ENCODE measurements at regions not wholly inside any gene's neighbourhood (a gene's known extent, or its start where the extent isn't known, plus 50 kb on each side); places are given as distances from the start of the nearest gene placed in this dataset.

- TF ChIP-seq, protein P1, sequence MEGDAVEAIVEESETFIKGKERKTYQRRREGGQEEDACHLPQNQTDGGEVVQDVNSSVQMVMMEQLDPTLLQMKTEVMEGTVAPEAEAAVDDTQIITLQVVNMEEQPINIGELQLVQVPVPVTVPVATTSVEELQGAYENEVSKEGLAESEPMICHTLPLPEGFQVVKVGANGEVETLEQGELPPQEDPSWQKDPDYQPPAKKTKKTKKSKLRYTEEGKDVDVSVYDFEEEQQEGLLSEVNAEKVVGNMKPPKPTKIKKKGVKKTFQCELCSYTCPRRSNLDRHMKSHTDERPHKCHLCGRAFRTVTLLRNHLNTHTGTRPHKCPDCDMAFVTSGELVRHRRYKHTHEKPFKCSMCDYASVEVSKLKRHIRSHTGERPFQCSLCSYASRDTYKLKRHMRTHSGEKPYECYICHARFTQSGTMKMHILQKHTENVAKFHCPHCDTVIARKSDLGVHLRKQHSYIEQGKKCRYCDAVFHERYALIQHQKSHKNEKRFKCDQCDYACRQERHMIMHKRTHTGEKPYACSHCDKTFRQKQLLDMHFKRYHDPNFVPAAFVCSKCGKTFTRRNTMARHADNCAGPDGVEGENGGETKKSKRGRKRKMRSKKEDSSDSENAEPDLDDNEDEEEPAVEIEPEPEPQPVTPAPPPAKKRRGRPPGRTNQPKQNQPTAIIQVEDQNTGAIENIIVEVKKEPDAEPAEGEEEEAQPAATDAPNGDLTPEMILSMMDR (IDR thresholded peaks at IDR 0.05; ENCODE audit: low read length, missing control alignments): no peak
- no peak overlapping the region for H3K4me3 ChIP-seq (replicated peaks; ENCODE audit: low read depth, low read length)
- no peak for DNase-seq (ENCODE audit: low read depth)
Observed at GRCh38 chr14:54088271-54088670, 131.6 kb upstream of the BMP4 start.

DNA sequence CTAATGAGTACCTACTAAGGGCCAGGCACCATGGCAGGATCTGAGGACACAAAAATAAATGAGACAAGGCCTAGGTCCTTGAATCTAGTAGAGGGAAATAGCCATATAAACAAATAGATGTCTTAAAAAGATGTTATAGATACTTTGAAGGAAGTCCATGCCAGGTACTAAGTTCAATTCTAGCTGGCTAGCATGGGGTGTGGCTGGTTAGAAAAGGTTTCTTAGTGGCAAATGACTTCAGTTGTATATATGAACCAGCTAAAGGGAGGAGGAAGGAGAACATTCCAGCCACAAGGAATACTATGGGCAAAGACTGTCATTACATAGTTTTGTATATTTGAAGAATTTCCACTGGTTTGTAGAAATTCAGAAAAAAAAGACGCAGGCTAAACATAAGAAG, 133.6 kb upstream of the BMP4 start:
- DNase-seq (ENCODE audit: low read depth): no peak
- TF ChIP-seq, protein P1 (IDR thresholded peaks at IDR 0.05; ENCODE audit: low read length, missing control alignments): no peak

DNA sequence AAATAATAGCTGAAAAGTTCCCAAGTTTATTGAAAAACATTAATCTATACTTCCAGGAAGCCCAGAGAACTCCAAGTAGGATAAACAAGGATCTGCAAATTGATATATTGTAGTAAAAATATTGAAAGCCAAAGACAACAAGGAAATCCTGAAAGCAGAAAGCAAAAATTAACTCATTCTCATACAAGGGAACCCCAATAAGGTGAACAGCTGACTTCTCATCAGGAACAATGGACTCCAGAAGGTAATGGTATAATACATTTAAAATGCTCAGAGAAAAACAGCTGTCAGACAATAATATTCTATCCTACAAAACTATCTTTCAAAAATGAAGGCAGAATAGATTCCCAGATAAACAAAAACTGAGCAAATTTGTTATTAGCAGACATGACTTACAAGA, 138.1 kb upstream of the BMP4 start:
- no peak overlapping the region for H3K4me3 ChIP-seq (replicated peaks; ENCODE audit: low read depth, low read length)
- DNase-seq (ENCODE audit: low read depth): peak; percentile 6
- TF ChIP-seq, protein P1 (IDR thresholded peaks at IDR 0.05; ENCODE audit: low read length, missing control alignments): no peak

More for the DNA sequence above, 133.6 kb upstream of the BMP4 start:
- H3K4me3 ChIP-seq (replicated peaks; ENCODE audit: low read depth, low read length): no peak overlapping the region

DNA sequence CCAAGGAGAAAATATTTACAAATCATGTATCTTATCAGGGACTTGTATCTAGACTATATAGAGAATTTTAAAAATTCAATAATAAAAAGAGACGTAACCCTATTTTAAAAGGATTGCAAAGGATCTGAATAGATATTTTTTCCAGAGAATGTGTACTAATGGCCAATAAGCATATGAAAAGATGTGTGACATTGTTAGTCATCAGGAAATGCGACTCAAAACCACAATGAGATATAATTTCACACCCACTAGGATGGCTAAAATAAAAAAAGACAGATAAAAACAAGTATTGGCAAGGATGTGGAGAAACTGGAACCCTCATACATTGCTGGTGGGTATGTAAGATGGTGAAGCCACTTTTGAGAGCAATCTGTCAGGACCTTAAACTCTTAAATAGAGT, 141.9 kb upstream of the BMP4 start:
- H3K4me3 ChIP-seq (replicated peaks; ENCODE audit: low read depth, low read length): no peak overlapping the region
- DNase-seq (ENCODE audit: low read depth): peak; percentile 11
- TF ChIP-seq, protein P1 (IDR thresholded peaks at IDR 0.05; ENCODE audit: low read length, missing control alignments): no peak

GRCh38 chr14:54102051-54102456, 145.4 kb upstream of the BMP4 start:
- no peak overlapping the region for H3K4me3 ChIP-seq (replicated peaks; ENCODE audit: low read depth, low read length)
- TF ChIP-seq, protein P1 (IDR thresholded peaks at IDR 0.05; ENCODE audit: low read length, missing control alignments): no peak
- DNase-seq (ENCODE audit: low read depth): no peak

GRCh38 chr14:54102530-54102929, 145.9 kb upstream of the BMP4 start:
- TF ChIP-seq, protein P1 (IDR thresholded peaks at IDR 0.05; ENCODE audit: low read length, missing control alignments): no peak
- no peak for DNase-seq (ENCODE audit: low read depth)
- no peak overlapping the region for H3K4me3 ChIP-seq (replicated peaks; ENCODE audit: low read depth, low read length)

DNA sequence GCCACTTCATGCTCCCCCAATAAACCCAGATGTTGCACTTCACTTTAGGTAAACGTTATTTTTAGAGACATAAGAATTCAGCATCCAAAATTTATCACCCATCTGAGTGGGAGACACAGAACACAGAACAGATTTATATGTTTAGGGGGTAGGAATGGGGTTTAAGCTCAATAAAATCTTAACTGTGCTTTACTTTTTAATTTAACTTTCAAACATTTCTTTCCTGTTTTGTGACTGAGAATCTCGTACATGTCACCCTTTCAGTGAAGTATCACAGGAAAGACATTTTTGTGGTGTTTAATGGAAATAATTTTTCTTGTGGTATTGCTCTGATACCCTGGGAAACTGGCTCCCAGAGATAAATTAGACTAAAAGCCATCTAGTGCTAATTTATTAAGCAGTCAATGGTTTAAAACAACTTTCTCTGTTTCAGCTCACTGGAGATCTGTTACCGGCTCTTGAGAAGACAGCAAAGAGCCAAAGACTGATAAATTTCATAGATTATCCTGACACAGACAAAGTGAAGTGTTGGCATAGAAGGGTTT, 148.0 kb upstream of the BMP4 start:
- no peak overlapping the region for H3K4me3 ChIP-seq (replicated peaks; ENCODE audit: low read depth, low read length)
- TF ChIP-seq, protein P1 (IDR thresholded peaks at IDR 0.05; ENCODE audit: low read length, missing control alignments): no peak
- no peak for DNase-seq (ENCODE audit: low read depth)
